D721Med (cell line): ENCODE measurements at regions not wholly inside any gene's neighbourhood (a gene's known extent, or its start where the extent isn't known, plus 50 kb on each side); places are given as distances from the start of the nearest gene placed in this dataset.
A peak's percentile ranks its signal among the peaks of the same experiment; 100 is the strongest.

Experiments
- DNase-seq: peaks from one replicate; pipeline ENCODE4 v3.0.0; 2011; ENCODE audit warnings: low spot score; ENCODE audit not compliant: insufficient read length
- FAIRE-seq: peaks from 2 replicates; lab custom pipeline; 2011; peaks lifted over from hg19 to GRCh38; lab: Jason Lieb, UNC
- TF ChIP-seq, protein P1 (sequence below): IDR thresholded peaks from 2 replicates; pipeline ENCODE4 v1.5.1; 2012; ENCODE audit warnings: mild to moderate bottlenecking, control low read depth; ENCODE audit not compliant: insufficient read depth; ENCODE audit errors: missing control alignments

DNA sequence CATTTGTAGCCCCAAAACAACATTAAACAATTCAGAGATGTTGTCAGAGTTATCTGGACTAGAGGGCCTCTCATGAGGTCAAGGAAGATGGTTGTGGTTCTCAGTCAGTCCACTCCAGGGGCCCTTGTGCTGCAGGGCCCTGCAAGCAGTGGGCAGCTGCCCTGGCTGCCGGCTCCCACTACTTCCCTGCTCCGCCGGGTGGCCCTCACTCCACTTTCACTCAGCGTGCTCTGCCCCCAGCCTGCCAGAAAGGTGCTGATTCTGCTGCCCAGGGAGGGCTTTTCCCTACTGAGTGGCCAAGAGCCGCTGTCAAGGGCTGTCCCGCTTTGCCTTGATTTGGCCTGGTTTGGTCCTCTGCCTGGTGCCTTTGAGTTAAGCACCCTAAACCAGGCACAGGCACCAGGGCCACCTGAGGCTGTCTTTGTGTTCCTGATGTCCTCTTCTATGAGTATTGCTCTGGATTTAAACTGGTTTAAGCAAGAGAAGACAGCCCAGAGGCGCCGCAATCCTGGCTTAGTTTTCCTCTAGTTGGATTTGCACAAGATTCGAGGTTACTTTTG, 117.2 kb downstream of the GADD45G start:
- FAIRE-seq (no peak), DNase-seq (no peak)
- TF ChIP-seq, protein P1, sequence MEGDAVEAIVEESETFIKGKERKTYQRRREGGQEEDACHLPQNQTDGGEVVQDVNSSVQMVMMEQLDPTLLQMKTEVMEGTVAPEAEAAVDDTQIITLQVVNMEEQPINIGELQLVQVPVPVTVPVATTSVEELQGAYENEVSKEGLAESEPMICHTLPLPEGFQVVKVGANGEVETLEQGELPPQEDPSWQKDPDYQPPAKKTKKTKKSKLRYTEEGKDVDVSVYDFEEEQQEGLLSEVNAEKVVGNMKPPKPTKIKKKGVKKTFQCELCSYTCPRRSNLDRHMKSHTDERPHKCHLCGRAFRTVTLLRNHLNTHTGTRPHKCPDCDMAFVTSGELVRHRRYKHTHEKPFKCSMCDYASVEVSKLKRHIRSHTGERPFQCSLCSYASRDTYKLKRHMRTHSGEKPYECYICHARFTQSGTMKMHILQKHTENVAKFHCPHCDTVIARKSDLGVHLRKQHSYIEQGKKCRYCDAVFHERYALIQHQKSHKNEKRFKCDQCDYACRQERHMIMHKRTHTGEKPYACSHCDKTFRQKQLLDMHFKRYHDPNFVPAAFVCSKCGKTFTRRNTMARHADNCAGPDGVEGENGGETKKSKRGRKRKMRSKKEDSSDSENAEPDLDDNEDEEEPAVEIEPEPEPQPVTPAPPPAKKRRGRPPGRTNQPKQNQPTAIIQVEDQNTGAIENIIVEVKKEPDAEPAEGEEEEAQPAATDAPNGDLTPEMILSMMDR: no peak

DNA sequence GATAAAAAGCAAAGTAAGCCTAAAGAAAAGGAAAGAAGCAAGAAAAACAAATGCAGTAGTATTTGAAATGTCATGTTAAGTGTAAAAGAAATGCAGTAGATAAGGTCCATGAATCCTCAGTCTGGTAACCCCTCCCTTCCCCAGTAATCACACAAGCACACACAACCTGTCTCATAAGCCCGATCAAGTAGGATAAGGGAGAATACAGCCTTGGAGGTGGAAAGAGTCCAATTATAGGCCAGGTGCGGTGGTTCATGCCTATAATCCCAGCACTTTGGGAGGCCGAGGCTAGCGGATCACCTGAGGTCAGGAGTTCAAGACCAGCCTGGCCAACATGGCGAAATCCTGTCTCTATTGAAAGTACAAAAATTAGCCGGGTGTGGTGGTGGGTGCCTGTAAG, 117.9 kb downstream of the GADD45G start:
- no peak for FAIRE-seq

DNA sequence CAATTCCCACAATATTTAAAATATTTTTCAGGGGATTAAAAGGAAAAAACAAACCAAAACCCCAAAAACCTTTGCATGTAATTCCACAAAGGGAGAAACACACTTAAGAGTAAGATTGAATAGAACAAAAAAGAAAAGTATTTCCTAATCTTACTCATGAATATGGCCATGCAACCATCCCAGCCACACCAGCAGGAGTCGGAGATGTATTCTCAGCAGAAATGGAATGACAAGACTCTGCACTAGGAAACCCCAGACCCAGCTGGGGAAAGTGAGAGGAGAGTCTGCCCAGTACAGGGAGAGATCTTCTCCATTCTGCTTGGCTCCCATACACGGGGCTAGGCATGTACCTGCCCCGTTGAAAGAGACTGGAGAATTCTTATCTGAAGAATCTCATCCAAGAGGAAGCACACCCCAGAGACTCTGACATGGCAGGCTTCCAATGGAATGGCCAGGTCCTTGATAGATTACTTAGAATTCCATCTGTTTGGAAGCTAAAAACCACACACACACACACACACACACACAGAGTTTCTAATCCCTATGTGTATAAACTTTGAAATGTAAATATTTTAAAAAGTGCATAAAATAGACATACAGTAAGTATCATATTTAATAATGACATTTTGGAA, 118.8 kb downstream of the GADD45G start:
- FAIRE-seq: no peak
- DNase-seq: no peak
- TF ChIP-seq, protein P1: no peak

More for the DNA sequence above, 117.9 kb downstream of the GADD45G start:
- peak; percentile 68 for DNase-seq
- TF ChIP-seq, protein P1: no peak

DNA sequence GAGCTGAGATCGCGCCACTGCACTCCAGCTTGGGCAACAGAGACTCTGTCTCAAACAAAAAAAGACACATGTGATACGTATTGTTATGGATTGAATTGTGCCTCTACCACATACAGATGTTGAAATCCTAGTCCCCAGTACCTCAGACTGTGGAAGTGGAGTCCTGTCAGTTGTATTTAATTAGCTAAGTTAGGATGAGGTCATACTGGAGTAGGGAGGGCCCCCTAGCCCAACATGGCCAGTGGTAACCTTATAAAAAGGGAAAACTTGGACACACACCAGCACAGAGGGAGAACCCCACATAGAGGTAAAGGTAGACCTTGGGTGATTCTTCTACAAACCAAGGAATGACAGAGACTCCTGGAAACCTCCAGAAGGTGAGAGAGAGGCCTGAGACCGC, 119.8 kb downstream of the GADD45G start:
- TF ChIP-seq, protein P1: no peak
- FAIRE-seq (no peak), DNase-seq (no peak)

DNA sequence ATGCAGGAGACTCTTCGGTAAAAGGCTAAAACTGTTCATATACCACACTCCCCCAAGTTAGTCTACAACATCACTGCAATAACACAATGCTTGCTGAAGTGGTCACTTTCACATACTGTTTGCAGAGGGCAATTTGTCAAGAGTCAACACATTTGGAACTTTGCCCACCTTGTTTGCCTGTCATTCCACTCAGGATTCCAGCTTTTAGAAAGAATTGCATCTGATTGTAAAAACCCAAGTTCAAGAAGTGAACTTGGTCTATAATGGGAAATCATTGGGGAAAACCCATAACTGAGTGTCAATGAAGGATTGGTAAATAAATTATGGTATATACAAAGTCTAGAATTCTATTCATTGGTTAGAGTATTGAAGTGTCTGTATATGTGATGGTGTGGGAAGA, 120.5 kb downstream of the GADD45G start:
- FAIRE-seq (no peak), DNase-seq (no peak)

DNA sequence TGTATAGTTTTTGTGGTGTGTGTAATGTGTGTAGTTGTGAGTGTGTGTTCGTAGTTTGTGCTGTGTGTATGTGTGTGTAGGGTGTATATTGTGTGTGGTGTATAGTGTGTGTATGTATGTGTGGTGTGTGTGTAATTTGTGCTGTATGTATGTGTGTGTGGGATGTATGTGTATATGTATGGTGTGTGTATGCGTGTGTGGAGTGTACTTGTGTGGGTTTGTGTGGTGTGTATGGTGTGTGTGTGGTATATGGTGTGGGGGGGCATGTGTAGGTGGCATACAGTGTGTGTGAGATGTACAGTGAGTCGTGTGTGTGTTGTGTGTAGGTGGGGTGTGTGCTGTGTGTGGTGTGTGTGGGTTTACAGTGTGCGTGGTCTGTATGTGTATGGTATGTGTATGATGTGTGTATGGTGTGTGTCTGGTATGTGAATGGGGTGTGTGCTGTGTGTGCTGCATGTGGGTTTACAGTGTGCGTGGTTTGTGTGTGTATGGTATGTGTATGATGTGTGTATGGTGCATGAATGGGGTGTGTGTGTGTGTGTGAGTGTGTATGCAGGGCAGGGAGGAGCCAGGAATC, 125.2 kb downstream of the GADD45G start:
- TF ChIP-seq, protein P1: no peak
- FAIRE-seq (no peak), DNase-seq (no peak)

More for the DNA sequence above, 120.5 kb downstream of the GADD45G start:
- TF ChIP-seq, protein P1: no peak

DNA sequence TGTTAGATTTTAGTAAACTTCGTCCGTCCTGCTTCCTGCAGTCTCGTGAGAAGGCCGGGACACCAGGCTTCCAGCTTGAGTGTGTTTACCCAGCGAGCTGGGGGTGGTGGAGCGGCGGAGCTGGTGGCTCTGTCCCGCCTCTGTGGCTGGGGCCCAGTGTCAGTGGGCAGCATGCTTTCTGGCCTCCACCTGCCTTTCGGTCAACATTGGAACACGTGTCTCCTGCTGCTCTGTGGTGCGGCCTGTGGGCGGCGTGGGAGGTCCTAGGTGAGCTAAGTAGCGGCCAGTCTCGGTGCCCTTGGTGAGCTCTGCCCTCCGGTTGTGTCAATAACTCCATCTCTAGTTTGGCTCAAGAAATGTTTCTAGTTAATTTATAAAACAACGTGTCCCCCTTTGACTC, 125.9 kb downstream of the GADD45G start:
- FAIRE-seq: no peak

More for the DNA sequence above, 125.9 kb downstream of the GADD45G start:
- DNase-seq: no peak
- TF ChIP-seq, protein P1: no peak
